ENCODE measurements at regions not wholly inside any gene's neighbourhood (a gene's known extent, or its start where the extent isn't known, plus 50 kb on each side); places are given as distances from the start of the nearest gene placed in this dataset.

DNA sequence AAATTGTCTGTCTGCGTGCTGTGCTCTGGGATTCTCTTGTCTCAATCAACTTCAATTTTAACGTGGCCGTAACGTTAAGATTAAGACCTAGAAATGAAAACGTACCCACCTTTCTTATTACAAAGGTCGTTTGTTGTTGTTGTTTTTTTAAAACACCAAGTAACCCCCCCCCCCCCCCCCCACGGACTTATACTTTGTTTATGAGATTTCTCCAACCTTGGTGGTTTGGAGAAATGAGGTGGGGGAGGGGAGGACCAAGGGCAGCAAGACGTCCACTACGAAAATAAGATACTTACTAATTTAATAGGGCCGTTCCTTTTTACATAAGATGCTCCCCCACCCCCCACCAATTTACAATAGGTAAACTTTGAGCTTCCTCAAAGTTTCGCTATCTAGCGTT is 244.4 kb upstream of the TOPAZ1 start:
- DNase-seq: no peak

DNA sequence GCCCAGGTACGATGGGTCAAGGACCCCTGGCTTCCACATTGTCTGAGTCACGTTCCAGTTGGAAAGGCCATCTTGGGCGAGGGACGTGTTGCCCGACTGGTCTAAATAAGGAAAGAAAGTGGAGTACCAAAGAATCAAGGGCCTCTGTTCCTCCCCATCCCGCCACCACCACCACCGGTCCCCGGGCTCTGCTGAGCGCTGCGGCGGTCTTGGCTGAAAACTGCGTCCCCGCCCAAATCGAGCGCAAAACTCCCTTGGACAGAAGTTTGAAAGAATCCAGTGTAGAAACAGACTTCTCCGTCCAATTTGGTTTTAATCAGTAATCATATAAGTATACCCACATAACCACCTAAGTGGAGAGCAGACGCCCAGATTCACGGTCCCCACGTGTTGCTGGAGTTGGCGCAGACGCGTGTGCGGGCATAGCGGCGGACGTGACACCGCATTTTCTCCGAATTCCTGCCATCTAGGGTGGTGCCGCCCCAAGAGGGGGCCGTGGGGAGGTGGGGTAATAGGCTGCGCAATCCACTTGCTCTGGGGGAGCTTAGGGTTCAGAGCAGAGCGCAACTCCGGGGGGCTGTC is 243.8 kb upstream of the TOPAZ1 start:
- no peak for DNase-seq

DNA sequence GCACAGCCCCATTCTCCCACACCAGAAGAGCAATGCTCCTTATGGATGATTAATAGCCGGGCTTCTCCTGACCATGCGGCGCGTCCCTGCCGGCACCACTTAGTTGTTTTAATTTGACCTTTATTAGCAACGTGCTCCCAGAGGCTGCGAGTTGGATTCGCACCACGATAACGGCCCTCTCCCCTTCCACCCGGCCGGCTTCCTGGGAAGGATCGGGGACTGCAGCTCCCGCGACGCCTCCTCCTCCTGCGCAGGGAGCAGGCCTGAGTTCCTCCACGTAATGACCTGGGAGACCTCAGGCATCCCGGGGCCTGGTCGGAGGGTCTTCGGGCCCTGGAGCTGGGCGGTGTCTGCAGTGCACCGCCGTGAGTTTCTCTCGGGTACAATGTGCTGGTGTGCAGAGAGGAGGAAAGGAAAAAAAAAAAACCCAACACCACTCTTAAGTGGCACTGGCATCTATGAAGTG is 243.3 kb upstream of the TOPAZ1 start:
- no peak for DNase-seq

GRCh38 chr3:43998836-43999727 is 242.6 kb upstream of the TOPAZ1 start:
- no peak for DNase-seq

GRCh38 chr3:43999728-44000319 is 241.9 kb upstream of the TOPAZ1 start:
- DNase-seq: no peak

- no peak for DNase-seq
Measured at GRCh38 chr3:44000586-44000985, 241.1 kb upstream of the TOPAZ1 start.

- no peak for DNase-seq
Measured at GRCh38 chr3:44001072-44001471, 240.6 kb upstream of the TOPAZ1 start.

GRCh38 chr3:44003801-44004200 is 237.9 kb upstream of the TOPAZ1 start:
- DNase-seq: no peak

DNA sequence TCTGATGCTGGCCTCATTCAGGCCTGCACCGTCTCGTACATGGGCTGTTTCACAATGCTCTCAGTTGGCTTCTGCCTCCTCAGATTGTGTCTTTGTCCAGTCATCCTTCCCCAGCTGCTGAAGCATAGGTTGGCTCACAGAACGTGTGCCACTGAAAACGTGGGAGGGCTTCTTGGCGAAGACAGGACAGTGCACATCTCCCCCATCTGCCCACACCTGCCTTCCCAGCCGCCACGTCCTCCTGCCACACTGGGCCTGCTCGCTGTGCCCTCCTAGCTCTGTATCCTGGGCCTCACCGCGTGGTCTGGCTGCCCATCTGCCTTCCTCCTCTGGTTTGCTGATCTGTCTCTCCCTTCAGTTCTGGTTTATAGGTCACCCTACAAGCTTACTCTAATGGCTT is 230.0 kb upstream of the TOPAZ1 start:
- DNase-seq: no peak

DNA sequence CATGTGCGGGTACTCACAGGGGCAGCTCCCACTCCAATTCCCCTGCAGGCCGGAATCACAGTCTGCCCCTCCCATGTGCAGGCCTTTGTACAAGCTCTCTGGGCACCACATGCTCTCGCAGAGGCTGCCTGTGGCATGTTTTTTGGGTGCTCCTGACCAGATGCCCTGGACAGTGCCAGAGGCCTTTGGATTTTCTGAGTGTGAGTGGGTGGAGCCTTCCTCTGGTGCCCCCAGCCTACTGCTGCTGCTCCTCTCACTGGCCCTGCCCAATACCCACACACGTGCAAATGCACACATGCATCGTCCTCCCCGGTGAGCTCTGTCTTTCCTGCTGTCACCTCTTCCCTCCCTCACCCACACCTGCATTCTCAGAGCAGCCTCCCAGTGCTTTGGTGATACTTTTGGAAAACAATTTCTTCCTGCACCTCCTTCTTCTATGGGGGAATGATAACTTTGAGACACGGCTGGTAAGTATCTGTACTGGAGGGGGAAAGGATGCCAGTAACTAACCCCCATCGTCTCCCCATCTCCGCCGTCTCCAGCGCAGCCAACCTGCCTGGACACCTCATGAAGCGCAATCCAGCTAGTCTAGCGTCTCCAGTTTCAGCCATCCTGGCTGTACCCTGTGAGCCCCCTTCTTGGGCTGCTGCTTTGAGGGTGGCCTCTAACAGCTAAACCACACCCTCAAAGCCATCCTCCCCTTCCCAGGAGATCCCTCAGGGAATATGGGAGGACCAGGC is 229.4 kb upstream of the TOPAZ1 start:
- no peak for DNase-seq

- DNase-seq: no peak
Measured at GRCh38 chr3:44013967-44014366, 227.7 kb upstream of the TOPAZ1 start.

DNA sequence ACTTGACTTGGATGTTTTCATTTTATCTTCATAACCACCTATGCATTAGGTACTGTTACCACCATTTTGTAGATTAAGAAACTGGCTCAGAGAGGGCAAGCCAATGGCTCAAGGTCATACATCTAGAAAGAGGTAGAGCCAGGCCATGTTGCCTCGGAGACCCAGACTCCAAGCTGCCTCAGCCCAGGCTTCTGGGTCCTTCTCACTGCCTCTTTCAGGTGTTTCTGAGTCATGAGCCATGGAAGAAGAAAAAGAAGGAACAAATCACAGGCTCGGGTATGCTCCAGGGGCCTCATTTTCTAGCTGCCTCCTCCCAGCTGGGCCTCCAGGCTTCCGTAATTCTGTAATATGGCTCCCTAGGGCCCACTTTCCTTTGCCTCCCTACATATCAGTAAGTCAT is 226.5 kb upstream of the TOPAZ1 start:
- DNase-seq: no peak

GRCh38 chr3:44016818-44017217 is 224.9 kb upstream of the TOPAZ1 start:
- DNase-seq: no peak

- DNase-seq: no peak
Measured at GRCh38 chr3:44018926-44019325, 222.8 kb upstream of the TOPAZ1 start.

- no peak for DNase-seq
Measured at GRCh38 chr3:44019736-44020135, 221.9 kb upstream of the TOPAZ1 start.

GRCh38 chr3:44020143-44020542 is 221.5 kb upstream of the TOPAZ1 start:
- DNase-seq: no peak

DNA sequence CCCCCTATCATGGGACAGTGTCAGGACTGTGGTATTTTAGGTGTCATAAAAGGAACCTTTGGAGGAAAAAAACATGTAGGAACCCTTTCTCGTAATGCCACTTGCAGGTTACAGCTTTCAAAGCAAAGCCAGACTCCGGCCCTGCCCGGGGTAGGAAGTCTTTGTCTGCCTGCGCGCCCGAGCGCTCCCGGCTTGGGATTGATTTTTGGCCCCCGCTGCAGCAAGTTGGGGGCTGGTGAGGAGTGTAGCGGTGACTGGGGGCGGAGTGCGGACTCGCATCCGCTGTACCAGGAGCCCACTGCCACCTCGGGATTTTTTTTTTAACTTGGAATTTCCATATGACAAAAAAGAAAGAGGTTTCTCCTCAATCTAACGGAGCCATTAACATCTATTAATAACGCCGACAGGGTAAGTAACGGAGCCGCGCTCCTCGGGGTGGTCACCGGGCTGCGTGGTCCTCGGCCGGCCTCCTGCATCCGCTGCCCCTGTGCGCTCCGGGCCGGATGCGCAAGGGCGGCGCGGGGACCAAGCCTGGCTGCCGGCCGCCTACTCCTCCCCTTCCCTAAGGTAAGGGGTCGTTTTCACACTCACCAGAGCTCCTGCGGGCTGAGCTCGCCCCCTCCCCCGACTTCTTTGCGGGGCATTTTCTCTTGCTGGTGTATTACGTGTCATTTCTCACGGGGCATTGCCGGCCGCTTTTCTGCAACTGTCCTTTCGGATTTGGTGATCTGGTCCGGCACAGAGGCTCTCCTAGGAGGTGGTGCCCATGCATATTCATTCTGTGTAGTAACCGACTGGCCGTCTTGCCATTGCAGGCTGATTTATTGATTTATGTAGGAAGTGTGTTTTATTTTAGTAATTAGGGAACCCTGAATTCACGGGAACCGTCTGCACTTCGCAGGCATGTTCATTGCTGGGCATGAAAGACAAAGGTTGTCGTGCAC is 219.8 kb upstream of the TOPAZ1 start:
- no peak for DNase-seq

DNA sequence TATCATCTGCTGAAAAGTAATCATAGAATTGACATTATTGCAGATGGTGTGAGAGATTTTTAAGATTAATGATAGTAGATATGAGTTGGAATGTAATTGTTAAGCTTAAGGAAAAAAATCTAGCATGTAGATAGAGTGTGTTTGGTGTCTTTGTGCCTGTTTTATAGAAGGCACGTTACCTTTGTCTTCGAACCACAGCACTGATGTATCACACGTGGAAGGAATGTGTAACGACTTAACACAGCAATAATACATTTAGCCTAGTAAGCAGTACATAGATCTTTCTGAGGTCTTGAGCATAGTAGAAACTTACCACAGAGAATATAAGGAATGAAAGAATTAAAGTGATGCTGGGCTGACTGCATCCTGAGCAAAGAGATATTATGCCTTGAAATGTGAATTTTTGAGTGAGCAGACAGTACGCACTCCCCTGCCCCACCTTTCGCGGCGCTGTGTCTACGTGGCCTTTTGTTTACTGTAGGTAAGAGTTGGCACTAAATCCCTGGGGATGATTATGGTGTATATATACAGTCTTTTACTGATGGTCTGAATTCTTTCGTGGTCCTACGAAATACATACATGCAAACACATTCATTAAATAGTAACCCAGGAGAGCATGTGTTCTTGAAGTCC is 217.6 kb upstream of the TOPAZ1 start:
- no peak for DNase-seq

DNA sequence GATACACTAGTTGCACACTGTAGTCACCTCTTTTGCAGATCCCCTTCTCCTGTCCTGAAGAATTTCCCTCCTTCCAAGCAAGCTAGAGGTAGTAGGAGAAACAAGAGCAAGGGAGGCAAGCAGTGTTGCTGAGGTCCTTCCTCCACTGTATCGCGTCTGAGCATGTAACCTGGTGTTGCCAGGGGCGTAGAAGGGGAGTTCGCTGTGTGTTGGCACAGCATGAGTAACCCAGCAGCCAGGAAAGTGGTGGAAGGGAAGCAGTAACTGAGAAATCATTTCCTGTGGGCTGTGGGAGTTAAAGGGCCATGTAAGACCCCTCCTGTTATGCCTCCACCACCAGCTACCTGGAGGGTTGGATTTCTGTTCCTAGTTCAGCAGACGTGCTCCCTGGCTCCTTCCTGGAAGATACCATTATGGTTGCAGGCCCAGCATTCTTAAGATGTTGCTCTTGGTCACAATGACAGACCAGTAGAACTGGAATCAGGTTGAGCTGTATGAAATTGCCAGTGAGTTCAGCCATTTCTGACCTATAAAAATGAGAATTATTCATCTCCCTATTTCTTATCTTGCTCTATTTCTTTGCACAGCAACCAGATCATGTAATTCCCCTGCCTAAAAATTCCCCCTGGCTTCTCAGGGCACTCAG is 215.3 kb upstream of the TOPAZ1 start:
- no peak for DNase-seq

DNA sequence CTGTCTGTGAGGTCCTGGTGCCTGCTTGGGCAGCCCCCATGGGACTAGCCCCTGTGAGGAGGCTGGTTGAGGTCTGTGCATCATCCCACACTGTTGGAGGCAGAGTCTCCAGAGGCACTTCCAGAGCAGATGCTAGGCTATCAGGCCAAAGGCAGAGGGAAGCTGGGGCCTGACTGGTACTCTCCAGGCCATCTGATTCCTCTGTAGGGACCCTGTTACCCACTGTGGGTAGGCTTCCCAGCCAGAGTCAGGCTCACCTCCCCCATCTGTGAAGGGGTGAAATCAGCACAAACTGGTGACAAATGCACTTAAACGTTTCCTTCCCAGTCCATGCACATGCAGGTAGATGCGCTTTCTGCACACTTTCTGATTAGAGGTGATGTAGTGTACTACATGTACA is 212.6 kb upstream of the TOPAZ1 start:
- no peak for DNase-seq

- DNase-seq: no peak
Measured at GRCh38 chr3:44030285-44030684, 211.4 kb upstream of the TOPAZ1 start.
